PC-3 (cell line): ENCODE measurements at regions not wholly inside any gene's neighbourhood (a gene's known extent, or its start where the extent isn't known, plus 50 kb on each side); places are given as distances from the start of the nearest gene placed in this dataset.

Experiments used
- ATAC-seq: fragments of 200-7000 bp; cut with Tn5 transposase; 2 replicates; pipeline ENCODE4 v1.9.1; 2020; ENCODE audit warnings: mild to moderate bottlenecking, moderate library complexity
- BruUV-seq: library from RNA; stranded (reverse); fragments of 400-500 nt; replicated peaks from 2 replicates; lab custom pipeline; 2021; lab: Mats Ljungman, UMichigan
- CTCF ChIA-PET: fragments of 300-600 bp; sonication (Branson Sonifier 250); formaldehyde crosslinking; loops from one replicate; lab custom pipeline; 2022; ENCODE audit warnings: antibody characterized with exemption; lab: Charles Lee
- POLR2A ChIA-PET: fragments of 300-600 bp; sonication (Branson Sonifier 250); formaldehyde crosslinking; loops from one replicate; lab custom pipeline; 2022; ENCODE audit warnings: antibody characterized with exemption; ENCODE audit not compliant: unreplicated experiment; lab: Charles Lee
- DNase-seq: peaks from one replicate; pipeline ENCODE4 v3.0.0-alpha.2; 2015
- H2AFZ ChIP-seq: fragments of 300-600 bp; sonication (generic); 2 replicates; pipeline ENCODE4 v1.6.0; 2016; ENCODE audit warnings: antibody characterized with exemption, low read length
- H3F3A ChIP-seq: fragments of 300-600 bp; sonication (generic); one replicate; pipeline ENCODE4 v1.6.0; 2017; ENCODE audit warnings: antibody characterized with exemption, low read length, control low read depth, mild to moderate bottlenecking; ENCODE audit not compliant: unreplicated experiment
- H3K27ac ChIP-seq: fragments of 300-600 bp; sonication (generic); 2 replicates; pipeline ENCODE4 v1.5.1; 2016; ENCODE audit warnings: mild to moderate bottlenecking, low read length
- H3K27me3 ChIP-seq: fragments of 300-600 bp; sonication (generic); 2 replicates; pipeline ENCODE4 v1.6.1; 2016; ENCODE audit warnings: low read length, mixed read lengths
- H3K36me3 ChIP-seq: fragments of 300-600 bp; sonication (generic); 2 replicates; pipeline ENCODE4 v1.6.1; 2016; ENCODE audit warnings: low read depth, mixed run types, low read length, mixed read lengths
- H3K4me1 ChIP-seq: fragments of 300-600 bp; sonication (generic); 2 replicates; pipeline ENCODE4 v1.5.1; 2016; ENCODE audit warnings: low read length; ENCODE audit not compliant: insufficient read depth
- H3K4me2 ChIP-seq: fragments of 300-600 bp; sonication (generic); 2 replicates; pipeline ENCODE4 v1.6.0; 2016; ENCODE audit warnings: low read length
- H3K4me3 ChIP-seq: fragments of 300-600 bp; sonication (generic); 2 replicates; pipeline ENCODE4 v1.5.1; 2016; ENCODE audit warnings: mild to moderate bottlenecking, low read length, mixed read lengths
- H3K79me2 ChIP-seq: fragments of 300-600 bp; sonication (generic); 2 replicates; pipeline ENCODE4 v1.6.1; 2017; ENCODE audit warnings: low read length, mixed read lengths
- H3K9ac ChIP-seq: fragments of 300-600 bp; sonication (generic); 2 replicates; pipeline ENCODE4 v1.6.0; 2016; ENCODE audit warnings: mild to moderate bottlenecking, low read length
- H3K9me2 ChIP-seq: fragments of 300-600 bp; sonication (generic); replicated peaks from 2 replicates; pipeline ENCODE4 v1.6.1; 2016; ENCODE audit warnings: mixed run types, low read length, mixed read lengths
- H3K9me3 ChIP-seq: fragments of 300-600 bp; sonication (generic); 2 replicates; pipeline ENCODE4 v1.6.1; 2016; ENCODE audit warnings: low read length, mixed read lengths
- H4K20me1 ChIP-seq: fragments of 300-600 bp; sonication (generic); 2 replicates; pipeline ENCODE4 v1.6.1; 2016; ENCODE audit warnings: low read length, mixed read lengths
- EZH2 ChIP-seq: fragments of 300-600 bp; sonication (generic); IDR thresholded peaks from one replicate; pipeline ENCODE4 v1.6.1; 2017; ENCODE audit warnings: antibody characterized with exemption, mild to moderate bottlenecking, low read length; ENCODE audit not compliant: unreplicated experiment
- EZH2phosphoT487 ChIP-seq: fragments of 300-600 bp; sonication (generic); IDR thresholded peaks from 2 replicates; pipeline ENCODE4 v1.6.1; 2018; ENCODE audit warnings: mild to moderate bottlenecking, antibody characterized with exemption, low read length, borderline replicate concordance
- intact Hi-C: fragments of 100-400 bp; cut with micrococcal nuclease; formaldehyde crosslinking; loops from 2 replicates; pipeline ENCODE4 v1.9.0; 2023
- TF ChIP-seq, protein P1 (sequence below): fragments of 300-600 bp; sonication (generic); conservative IDR thresholded peaks from 2 replicates; pipeline ENCODE4 v1.5.1; 2017; ENCODE audit warnings: antibody characterized with exemption, low read depth, mild to moderate bottlenecking, low read length

DNA sequence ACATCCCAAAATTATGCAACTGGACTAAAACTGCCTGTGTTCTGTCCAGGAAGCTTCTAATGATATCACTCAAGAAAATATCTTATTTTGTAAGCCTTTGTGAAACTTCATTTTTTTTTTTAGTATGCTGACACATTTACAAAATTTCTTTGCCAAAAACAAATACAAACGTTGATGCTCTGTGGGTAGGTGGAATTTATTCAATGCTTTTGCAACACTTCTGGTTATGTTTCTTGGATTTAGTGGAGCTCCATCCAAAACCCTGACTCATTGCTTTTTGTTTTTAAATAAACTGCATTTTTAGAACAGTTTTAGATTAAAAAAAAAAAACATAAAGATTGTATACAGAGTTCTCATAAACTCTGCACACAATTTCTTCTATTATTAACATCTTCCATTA is 250.9 kb upstream of the MAOA start:
- no peak for TF ChIP-seq EZH2
- TF ChIP-seq, protein P1, sequence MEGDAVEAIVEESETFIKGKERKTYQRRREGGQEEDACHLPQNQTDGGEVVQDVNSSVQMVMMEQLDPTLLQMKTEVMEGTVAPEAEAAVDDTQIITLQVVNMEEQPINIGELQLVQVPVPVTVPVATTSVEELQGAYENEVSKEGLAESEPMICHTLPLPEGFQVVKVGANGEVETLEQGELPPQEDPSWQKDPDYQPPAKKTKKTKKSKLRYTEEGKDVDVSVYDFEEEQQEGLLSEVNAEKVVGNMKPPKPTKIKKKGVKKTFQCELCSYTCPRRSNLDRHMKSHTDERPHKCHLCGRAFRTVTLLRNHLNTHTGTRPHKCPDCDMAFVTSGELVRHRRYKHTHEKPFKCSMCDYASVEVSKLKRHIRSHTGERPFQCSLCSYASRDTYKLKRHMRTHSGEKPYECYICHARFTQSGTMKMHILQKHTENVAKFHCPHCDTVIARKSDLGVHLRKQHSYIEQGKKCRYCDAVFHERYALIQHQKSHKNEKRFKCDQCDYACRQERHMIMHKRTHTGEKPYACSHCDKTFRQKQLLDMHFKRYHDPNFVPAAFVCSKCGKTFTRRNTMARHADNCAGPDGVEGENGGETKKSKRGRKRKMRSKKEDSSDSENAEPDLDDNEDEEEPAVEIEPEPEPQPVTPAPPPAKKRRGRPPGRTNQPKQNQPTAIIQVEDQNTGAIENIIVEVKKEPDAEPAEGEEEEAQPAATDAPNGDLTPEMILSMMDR: no peak
- TF ChIP-seq EZH2phosphoT487: no peak
- BruUV-seq: no TSS peak
- Histone ChIP-seq H3K27me3 (no peaks in the 10 kb centered on the region), H3K79me2 (no peaks in the 10 kb centered on the region), H3K4me3 (no peak overlapping the region), H3K4me2 (no peak overlapping the region), H4K20me1 (no peaks in the 10 kb centered on the region), H3K9ac (no peak overlapping the region), H2AFZ (no peak overlapping the region), H3K9me3 (no peaks in the 10 kb centered on the region), H3K9me2 (no peaks in the 10 kb centered on the region), H3K4me1 (no peaks in the 10 kb centered on the region), H3F3A (no peaks in the 10 kb centered on the region), H3K27ac (no peak overlapping the region), H3K36me3 (no peaks in the 10 kb centered on the region)
- no peak for ATAC-seq
- CTCF ChIA-PET: no interaction called here
- POLR2A ChIA-PET: no interaction called here
- DNase-seq: no peak
- intact Hi-C loops: no loop called here

DNA sequence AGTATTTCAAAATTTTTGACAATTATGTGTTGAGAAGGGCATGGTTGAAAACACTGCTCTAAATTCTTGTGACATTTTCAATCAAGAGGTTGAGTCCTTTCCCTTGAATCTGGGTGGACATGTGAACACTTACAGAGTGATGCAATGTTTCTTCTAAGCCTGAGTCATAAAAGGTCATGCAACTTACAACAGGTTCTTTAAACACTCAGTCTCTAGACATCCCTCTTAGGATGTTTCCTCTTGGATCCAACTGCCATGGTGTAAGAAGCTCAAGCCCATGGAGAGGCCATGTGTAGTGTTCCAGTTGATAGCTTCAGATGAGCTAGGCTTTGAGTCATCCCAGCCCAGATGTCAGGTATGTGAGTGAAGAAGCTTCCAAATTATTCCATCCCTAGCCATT is 232.2 kb upstream of the MAOA start:
- DNase-seq: no peak

DNA sequence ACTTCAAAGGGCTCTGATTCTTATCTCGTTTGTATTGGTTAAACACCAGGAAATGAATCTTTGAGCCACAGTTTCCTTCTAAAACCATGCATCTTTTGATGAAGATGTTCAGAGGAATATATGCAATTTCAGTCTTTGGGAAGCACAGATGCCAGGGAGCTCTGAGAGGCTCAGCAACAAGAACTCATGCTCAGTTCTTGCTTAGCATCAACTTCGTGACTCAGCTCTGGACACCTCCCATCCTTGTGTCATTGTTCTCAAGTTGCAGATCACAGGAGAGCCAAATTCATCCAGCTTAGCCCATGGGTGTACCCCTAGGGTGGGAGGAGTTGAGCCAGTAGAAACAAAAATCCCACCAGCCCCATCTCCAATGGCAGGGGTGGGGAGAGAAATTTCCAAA is 219.6 kb upstream of the MAOA start:
- Histone ChIP-seq H4K20me1 (no peaks in the 10 kb centered on the region), H3K9me3 (no peaks in the 10 kb centered on the region), H3K79me2 (no peaks in the 10 kb centered on the region), H2AFZ (no peak overlapping the region), H3F3A (no peaks in the 10 kb centered on the region), H3K9me2 (no peaks in the 10 kb centered on the region), H3K4me3 (no peak overlapping the region), H3K27ac (no peak overlapping the region), H3K4me1 (no peaks in the 10 kb centered on the region), H3K27me3 (no peaks in the 10 kb centered on the region), H3K4me2 (no peak overlapping the region), H3K9ac (no peak overlapping the region), H3K36me3 (no peaks in the 10 kb centered on the region)
- DNase-seq (no peak), ATAC-seq (no peak)
- intact Hi-C loops: no loop called here
- ChIA-PET CTCF (no interaction called here), POLR2A (no interaction called here)
- no TSS peak for BruUV-seq
- no peak for TF ChIP-seq EZH2
- no peak for TF ChIP-seq EZH2phosphoT487
- TF ChIP-seq, protein P1: no peak

More for the DNA sequence above, 232.2 kb upstream of the MAOA start:
- TF ChIP-seq, protein P1: no peak
- TF ChIP-seq EZH2phosphoT487 (no peak), EZH2 (no peak)
- no peak overlapping the region for H3K9ac ChIP-seq
- no peaks in the 10 kb centered on the region for H4K20me1 ChIP-seq
- H3K9me3 ChIP-seq: no peaks in the 10 kb centered on the region
- H3K9me2 ChIP-seq: no peaks in the 10 kb centered on the region
- H3K79me2 ChIP-seq: no peaks in the 10 kb centered on the region
- no peak overlapping the region for H3K27ac ChIP-seq
- ChIA-PET CTCF (no interaction called here), POLR2A (no interaction called here)
- no peak overlapping the region for H3K4me2 ChIP-seq
- H3K36me3 ChIP-seq: no peaks in the 10 kb centered on the region
- no peak overlapping the region for H2AFZ ChIP-seq
- H3F3A ChIP-seq: no peaks in the 10 kb centered on the region
- H3K4me1 ChIP-seq: no peaks in the 10 kb centered on the region
- ATAC-seq: no peak
- no TSS peak for BruUV-seq
- no peak overlapping the region for H3K4me3 ChIP-seq
- no peaks in the 10 kb centered on the region for H3K27me3 ChIP-seq
- intact Hi-C loops: no loop called here
